ENCODE measurements at regions not wholly inside any gene's neighbourhood (a gene's known extent, or its start where the extent isn't known, plus 50 kb on each side); places are given as distances from the start of the nearest gene placed in this dataset.

GRCh38 chr5:167057665-167058064 is 1233.8 kb upstream of the WWC1 start:
- Histone ChIP-seq H3K27me3 (no peaks in the 10 kb centered on the region), H3K4me1 (peaks cover 0 to 8% (median 0%) of the 10 kb centered on the region in 4 donors), H3K9me3 (no peaks in the 10 kb centered on the region), H3K27ac (no peak overlapping the region), H3K4me3 (no peak overlapping the region), H3K36me3 (no peaks in the 10 kb centered on the region)
- intact Hi-C loops (cut with DNase I; ENCODE audit: low total_unique reads): no loop called here
- DNase-seq: no peak
- in situ Hi-C loops (cut with MboI; ENCODE audit: low pct_ligation_motif_present in 1 of 4, low pct_unique_long_range_greater_than_20kb in 1 of 4, low sequenced_read_pairs in 3 of 4): no loop called here
- no peak for TF ChIP-seq POLR2A (IDR thresholded peaks at IDR 0.05)

GRCh38 chr5:167061695-167062094 is 1229.8 kb upstream of the WWC1 start:
- in situ Hi-C loops (cut with MboI; ENCODE audit: low pct_ligation_motif_present in 1 of 4, low pct_unique_long_range_greater_than_20kb in 1 of 4, low sequenced_read_pairs in 3 of 4): no loop called here
- Histone ChIP-seq H3K4me3 (no peak overlapping the region), H3K27me3 (no peaks in the 10 kb centered on the region), H3K4me1 (peaks cover 0 to 8% (median 0%) of the 10 kb centered on the region in 4 donors), H3K27ac (no peak overlapping the region), H3K9me3 (no peaks in the 10 kb centered on the region), H3K36me3 (no peaks in the 10 kb centered on the region)
- TF ChIP-seq POLR2A (IDR thresholded peaks at IDR 0.05) (no peak), CTCF (IDR thresholded peaks at IDR 0.05) (no peak), POLR2AphosphoS5 (IDR thresholded peaks at IDR 0.05) (no peak), EP300 (IDR thresholded peaks at IDR 0.05; ENCODE audit: low read depth) (no peak)
- no peak for DNase-seq
- intact Hi-C loops (cut with DNase I; ENCODE audit: low total_unique reads): no loop called here
- WGBS, 2 donors (ENCODE audit: low coverage in 1 of 2): 39 to 50% methylated on average over 4 of the region's 4 CpGs

GRCh38 chr5:167063116-167063515 is 1228.3 kb upstream of the WWC1 start:
- H3K4me1 ChIP-seq: no peaks in the 10 kb centered on the region
- no peak for TF ChIP-seq CTCF (IDR thresholded peaks at IDR 0.05)
- no peak for TF ChIP-seq POLR2A (IDR thresholded peaks at IDR 0.05)
- TF ChIP-seq POLR2AphosphoS5 (IDR thresholded peaks at IDR 0.05): no peak
- no peak for TF ChIP-seq EP300 (IDR thresholded peaks at IDR 0.05; ENCODE audit: low read depth)
- WGBS, 2 donors (ENCODE audit: low coverage in 1 of 2): 50 to 51% methylated on average over 4 of the region's 4 CpGs
- H3K27me3 ChIP-seq: no peaks in the 10 kb centered on the region
- in situ Hi-C loops (cut with MboI; ENCODE audit: low pct_ligation_motif_present in 1 of 4, low pct_unique_long_range_greater_than_20kb in 1 of 4, low sequenced_read_pairs in 3 of 4): no loop called here
- no peak overlapping the region for H3K4me3 ChIP-seq
- DNase-seq: no peak
- H3K9me3 ChIP-seq: no peaks in the 10 kb centered on the region
- intact Hi-C loops (cut with DNase I; ENCODE audit: low total_unique reads): no loop called here
- H3K36me3 ChIP-seq: no peaks in the 10 kb centered on the region
- no peak overlapping the region for H3K27ac ChIP-seq

GRCh38 chr5:167063788-167064187 is 1227.7 kb upstream of the WWC1 start:
- Histone ChIP-seq H3K4me1 (no peaks in the 10 kb centered on the region), H3K9me3 (no peaks in the 10 kb centered on the region), H3K36me3 (no peaks in the 10 kb centered on the region), H3K27ac (no peak overlapping the region), H3K27me3 (no peaks in the 10 kb centered on the region), H3K4me3 (no peak overlapping the region)
- no peak for DNase-seq
- intact Hi-C loops (cut with DNase I; ENCODE audit: low total_unique reads): no loop called here
- TF ChIP-seq POLR2AphosphoS5 (IDR thresholded peaks at IDR 0.05): no peak
- TF ChIP-seq EP300 (IDR thresholded peaks at IDR 0.05; ENCODE audit: low read depth): no peak
- no peak for TF ChIP-seq POLR2A (IDR thresholded peaks at IDR 0.05)
- TF ChIP-seq CTCF (IDR thresholded peaks at IDR 0.05): no peak
- in situ Hi-C loops (cut with MboI; ENCODE audit: low pct_ligation_motif_present in 1 of 4, low pct_unique_long_range_greater_than_20kb in 1 of 4, low sequenced_read_pairs in 3 of 4): no loop called here
- 81 to 88% methylated on average over 5 to 8 of the region's 8 CpGs for WGBS, 2 donors (ENCODE audit: low coverage in 1 of 2)

- WGBS, 2 donors (ENCODE audit: low coverage in 1 of 2): 80 to 85% methylated on average over 12 to 13 of the region's 13 CpGs
- DNase-seq: no peak
- in situ Hi-C loops (cut with MboI; ENCODE audit: low pct_ligation_motif_present in 1 of 4, low pct_unique_long_range_greater_than_20kb in 1 of 4, low sequenced_read_pairs in 3 of 4) (no loop called here), intact Hi-C loops (cut with DNase I; ENCODE audit: low total_unique reads) (no loop called here)
- no peak overlapping the region for H3K27ac ChIP-seq
- no peak for TF ChIP-seq POLR2AphosphoS5 (IDR thresholded peaks at IDR 0.05)
- TF ChIP-seq CTCF (IDR thresholded peaks at IDR 0.05): no peak
- TF ChIP-seq POLR2A (IDR thresholded peaks at IDR 0.05): no peak
- no peak for TF ChIP-seq EP300 (IDR thresholded peaks at IDR 0.05; ENCODE audit: low read depth)
- no peak overlapping the region for H3K4me3 ChIP-seq
- H3K27me3 ChIP-seq: no peaks in the 10 kb centered on the region
- H3K4me1 ChIP-seq: no peaks in the 10 kb centered on the region
- no peaks in the 10 kb centered on the region for H3K9me3 ChIP-seq
- H3K36me3 ChIP-seq: no peaks in the 10 kb centered on the region
These were observed 1227.2 kb upstream of the WWC1 start for GRCh38 chr5:167064198-167064776.

Measured in transverse colon (tissue), 4 donors.